ENCODE measurements at regions not wholly inside any gene's neighbourhood (a gene's known extent, or its start where the extent isn't known, plus 50 kb on each side); places are given as distances from the start of the nearest gene placed in this dataset.

DNA sequence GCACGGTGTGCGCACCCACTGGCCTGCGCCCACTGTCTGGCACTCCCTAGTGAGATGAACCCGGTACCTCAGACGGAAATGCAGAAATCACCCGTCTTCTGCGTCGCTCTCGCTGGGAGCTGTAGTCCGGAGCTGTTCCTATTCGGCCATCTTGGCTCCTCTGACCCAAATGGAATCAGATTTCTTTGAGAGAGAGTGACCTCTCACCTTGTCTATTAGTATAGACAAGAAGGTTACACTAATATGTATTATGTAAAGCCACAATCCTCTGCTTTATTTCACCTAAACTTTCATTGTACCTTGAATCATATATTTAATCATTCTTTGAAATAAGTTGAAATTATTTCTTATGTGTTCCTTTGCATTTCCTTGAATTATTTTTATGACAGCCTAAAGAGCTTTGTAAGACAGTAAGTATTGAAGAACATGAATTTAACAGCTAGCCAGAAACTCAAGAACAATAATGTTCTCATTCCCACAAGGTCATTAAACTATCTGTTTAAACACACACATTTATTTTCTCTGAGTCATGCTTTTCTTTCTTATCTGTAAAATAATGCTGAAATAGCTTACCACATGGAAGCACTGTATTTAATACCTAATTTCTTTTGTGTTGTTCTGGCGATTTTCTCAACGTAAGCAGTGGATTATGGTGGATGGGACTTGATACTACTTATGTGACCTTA lies 91.8 kb upstream of the DMRTA1 start:
- Histone ChIP-seq H3K4me2 (ENCODE audit: low read length) (no peak overlapping the region), H4K20me1 (ENCODE audit: insufficient read depth, low read length) (no peaks in the 10 kb centered on the region)

DNA sequence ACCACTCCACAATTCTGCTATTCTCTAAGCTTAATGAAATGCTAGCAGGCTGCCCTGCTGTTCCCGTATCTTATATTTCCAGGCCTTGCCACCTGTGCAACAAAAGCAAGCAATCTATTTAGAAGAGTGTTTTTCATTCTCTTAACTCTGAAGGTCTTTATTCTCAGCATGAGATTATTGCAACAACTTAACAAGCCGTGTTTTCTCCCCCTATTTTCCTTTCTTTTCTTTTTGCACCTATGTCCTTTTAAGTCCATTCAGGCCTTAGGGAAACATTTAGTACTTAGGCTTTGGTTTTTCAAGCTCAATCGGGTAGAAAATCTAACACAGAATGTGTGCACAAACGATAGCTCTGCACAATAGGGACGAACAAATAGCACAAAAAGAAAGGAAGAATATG lies 89.6 kb upstream of the DMRTA1 start:
- no peak overlapping the region for H3K27ac ChIP-seq (ENCODE audit: low read length)
- no peak overlapping the region for H3K4me2 ChIP-seq (ENCODE audit: low read length)
- no peak overlapping the region for H2AFZ ChIP-seq (ENCODE audit: low read depth, low read length)
- no peak overlapping the region for H3K9ac ChIP-seq (ENCODE audit: low read length)
- H4K20me1 ChIP-seq (ENCODE audit: insufficient read depth, low read length), result no peaks in the 10 kb centered on the region
- H3K36me3 ChIP-seq (replicated peaks; ENCODE audit: low read depth, low read length), result no peaks in the 10 kb centered on the region
- H3K79me2 ChIP-seq (ENCODE audit: low read length), result no peaks in the 10 kb centered on the region
- no peaks in the 10 kb centered on the region for H3K9me3 ChIP-seq (ENCODE audit: insufficient read depth, low read length)
- H3K27me3 ChIP-seq (ENCODE audit: low read depth, low read length), result no peaks in the 10 kb centered on the region
- no peak for TF ChIP-seq EZH2phosphoT487 (IDR thresholded peaks at IDR 0.05; ENCODE audit: low read depth)
- TF ChIP-seq, protein P1, sequence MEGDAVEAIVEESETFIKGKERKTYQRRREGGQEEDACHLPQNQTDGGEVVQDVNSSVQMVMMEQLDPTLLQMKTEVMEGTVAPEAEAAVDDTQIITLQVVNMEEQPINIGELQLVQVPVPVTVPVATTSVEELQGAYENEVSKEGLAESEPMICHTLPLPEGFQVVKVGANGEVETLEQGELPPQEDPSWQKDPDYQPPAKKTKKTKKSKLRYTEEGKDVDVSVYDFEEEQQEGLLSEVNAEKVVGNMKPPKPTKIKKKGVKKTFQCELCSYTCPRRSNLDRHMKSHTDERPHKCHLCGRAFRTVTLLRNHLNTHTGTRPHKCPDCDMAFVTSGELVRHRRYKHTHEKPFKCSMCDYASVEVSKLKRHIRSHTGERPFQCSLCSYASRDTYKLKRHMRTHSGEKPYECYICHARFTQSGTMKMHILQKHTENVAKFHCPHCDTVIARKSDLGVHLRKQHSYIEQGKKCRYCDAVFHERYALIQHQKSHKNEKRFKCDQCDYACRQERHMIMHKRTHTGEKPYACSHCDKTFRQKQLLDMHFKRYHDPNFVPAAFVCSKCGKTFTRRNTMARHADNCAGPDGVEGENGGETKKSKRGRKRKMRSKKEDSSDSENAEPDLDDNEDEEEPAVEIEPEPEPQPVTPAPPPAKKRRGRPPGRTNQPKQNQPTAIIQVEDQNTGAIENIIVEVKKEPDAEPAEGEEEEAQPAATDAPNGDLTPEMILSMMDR (IDR thresholded peaks at IDR 0.05; ENCODE audit: low read depth, low read length), result no peak
- no peaks in the 10 kb centered on the region for H3K4me1 ChIP-seq (ENCODE audit: low read length)
- H3K4me3 ChIP-seq (ENCODE audit: low read length), result no peak overlapping the region

More for the DNA sequence above, 91.8 kb upstream of the DMRTA1 start:
- Histone ChIP-seq H2AFZ (ENCODE audit: low read depth, low read length) (no peak overlapping the region), H3K9ac (ENCODE audit: low read length) (no peak overlapping the region), H3K4me1 (ENCODE audit: low read length) (no peaks in the 10 kb centered on the region), H3K27ac (ENCODE audit: low read length) (no peak overlapping the region), H3K79me2 (ENCODE audit: low read length) (no peaks in the 10 kb centered on the region), H3K27me3 (ENCODE audit: low read depth, low read length) (no peaks in the 10 kb centered on the region), H3K4me3 (ENCODE audit: low read length) (no peak overlapping the region), H3K9me3 (ENCODE audit: insufficient read depth, low read length) (no peaks in the 10 kb centered on the region), H3K36me3 (replicated peaks; ENCODE audit: low read depth, low read length) (no peaks in the 10 kb centered on the region)
- TF ChIP-seq, protein P1 (IDR thresholded peaks at IDR 0.05; ENCODE audit: low read depth, low read length), result no peak
- no peak for TF ChIP-seq EZH2phosphoT487 (IDR thresholded peaks at IDR 0.05; ENCODE audit: low read depth)

DNA sequence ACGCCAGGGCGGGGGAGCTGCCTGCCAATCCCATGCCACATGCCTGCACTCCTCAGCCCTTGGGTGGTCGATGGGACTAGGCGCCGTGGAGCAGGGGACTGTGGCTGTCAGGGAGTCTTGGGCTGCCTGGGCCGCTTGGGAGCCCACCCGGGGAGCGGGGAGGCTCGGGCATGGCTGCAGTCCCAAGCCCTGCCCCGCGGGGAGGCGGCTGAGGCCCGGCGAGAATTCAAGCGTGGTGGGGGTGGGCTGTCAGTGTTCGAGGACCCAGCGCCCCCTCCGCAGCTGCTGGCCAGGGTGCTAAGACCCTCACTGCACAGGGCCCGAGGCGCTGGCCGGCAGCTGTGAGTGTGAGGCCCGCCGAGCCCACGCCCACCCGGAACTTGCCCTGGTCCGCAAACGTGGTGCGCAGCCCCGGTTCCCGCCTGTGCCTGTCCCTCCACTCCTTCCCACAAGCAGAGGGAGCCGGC lies 83.2 kb upstream of the DMRTA1 start:
- Histone ChIP-seq H3K4me3 (ENCODE audit: low read length) (no peak overlapping the region), H3K4me2 (ENCODE audit: low read length) (no peak overlapping the region), H3K27ac (ENCODE audit: low read length) (no peak overlapping the region), H2AFZ (ENCODE audit: low read depth, low read length) (no peak overlapping the region), H3K9me3 (ENCODE audit: insufficient read depth, low read length) (no peaks in the 10 kb centered on the region), H3K27me3 (ENCODE audit: low read depth, low read length) (no peaks in the 10 kb centered on the region), H3K79me2 (ENCODE audit: low read length) (no peaks in the 10 kb centered on the region), H3K4me1 (ENCODE audit: low read length) (no peaks in the 10 kb centered on the region), H3K36me3 (replicated peaks; ENCODE audit: low read depth, low read length) (no peaks in the 10 kb centered on the region), H3K9ac (ENCODE audit: low read length) (no peak overlapping the region), H4K20me1 (ENCODE audit: insufficient read depth, low read length) (no peaks in the 10 kb centered on the region)
- no peak for TF ChIP-seq EZH2phosphoT487 (IDR thresholded peaks at IDR 0.05; ENCODE audit: low read depth)
- TF ChIP-seq, protein P1 (IDR thresholded peaks at IDR 0.05; ENCODE audit: low read depth, low read length), result no peak

DNA sequence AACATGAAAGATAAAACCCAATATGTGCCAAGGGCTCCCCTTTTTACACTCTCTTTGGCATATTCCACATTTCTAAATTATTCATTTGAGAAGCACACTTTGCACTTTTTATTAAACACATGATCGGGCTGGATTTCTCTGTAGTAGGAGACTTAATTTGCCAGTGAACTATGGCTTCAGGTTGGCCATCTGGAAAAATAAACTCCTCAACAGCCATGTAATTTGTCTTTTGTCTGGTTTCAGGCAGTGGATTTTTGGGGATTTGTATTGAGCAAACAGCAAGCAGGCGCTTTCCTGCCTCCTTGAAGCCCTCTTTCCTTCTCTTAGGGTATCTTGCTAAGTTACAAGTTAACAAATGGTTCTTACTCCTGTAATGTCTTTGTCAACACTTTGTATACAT lies 73.0 kb upstream of the DMRTA1 start:
- Histone ChIP-seq H3K79me2 (ENCODE audit: low read length) (no peaks in the 10 kb centered on the region), H3K27ac (ENCODE audit: low read length) (no peak overlapping the region), H3K27me3 (ENCODE audit: low read depth, low read length) (no peaks in the 10 kb centered on the region; the same call in 1 of the 2 replicates), H3K9ac (ENCODE audit: low read length) (no peak overlapping the region), H3K4me2 (ENCODE audit: low read length) (no peak overlapping the region), H3K4me3 (ENCODE audit: low read length) (no peak overlapping the region), H4K20me1 (ENCODE audit: insufficient read depth, low read length) (no peaks in the 10 kb centered on the region), H3K9me3 (ENCODE audit: insufficient read depth, low read length) (no peaks in the 10 kb centered on the region), H3K4me1 (ENCODE audit: low read length) (no peaks in the 10 kb centered on the region), H2AFZ (ENCODE audit: low read depth, low read length) (no peak overlapping the region), H3K36me3 (replicated peaks; ENCODE audit: low read depth, low read length) (no peaks in the 10 kb centered on the region)
- TF ChIP-seq EZH2phosphoT487 (IDR thresholded peaks at IDR 0.05; ENCODE audit: low read depth), result no peak
- TF ChIP-seq, protein P1 (IDR thresholded peaks at IDR 0.05; ENCODE audit: low read depth, low read length), result no peak

All from OCI-LY3 (cell line).